ENCODE measurements at regions not wholly inside any gene's neighbourhood (a gene's known extent, or its start where the extent isn't known, plus 50 kb on each side); places are given as distances from the start of the nearest gene placed in this dataset.

- no peak for TF ChIP-seq MTA3 (IDR thresholded peaks at IDR 0.05; ENCODE audit: borderline replicate concordance, low read length)
- TF ChIP-seq MEF2B (IDR thresholded peaks at IDR 0.05; ENCODE audit: partially characterized antibody, poor library complexity, severe bottlenecking): peak; percentile 44
- TF ChIP-seq ZBED1 (IDR thresholded peaks at IDR 0.05; ENCODE audit: borderline replicate concordance): no peak
- TF ChIP-seq ZNF592 (IDR thresholded peaks at IDR 0.05): no peak
- no peak for TF ChIP-seq BMI1 (IDR thresholded peaks at IDR 0.05; ENCODE audit: borderline replicate concordance)
- no peak for TF ChIP-seq HSF1 (IDR thresholded peaks at IDR 0.05; ENCODE audit: low read depth, low read length)
- TF ChIP-seq JUNB (IDR thresholded peaks at IDR 0.05): no peak
- no peak for TF ChIP-seq GABPA (IDR thresholded peaks at IDR 0.05; ENCODE audit: low read depth)
- TF ChIP-seq NR2F1 (conservative IDR thresholded peaks at IDR 0.05): no peak
- no peak for TF ChIP-seq IRF3 (IDR thresholded peaks at IDR 0.05)
- TF ChIP-seq POU2F2 (IDR thresholded peaks at IDR 0.05; ENCODE audit: borderline replicate concordance, low read depth, low read length): no peak
- no peak for TF ChIP-seq ZSCAN29 (IDR thresholded peaks at IDR 0.05)
- no peak for TF ChIP-seq NFIC (IDR thresholded peaks at IDR 0.05; ENCODE audit: low read depth, low read length)
- TF ChIP-seq PKNOX1 (IDR thresholded peaks at IDR 0.05): peak; percentile 78
- TF ChIP-seq POLR2AphosphoS2 (IDR thresholded peaks at IDR 0.05; ENCODE audit: low read depth, low read length): no peak
- TF ChIP-seq CREM (IDR thresholded peaks at IDR 0.05; ENCODE audit: low read depth): no peak
- no peak for TF ChIP-seq HDAC2 (IDR thresholded peaks at IDR 0.05)
- TF ChIP-seq RUNX3 (IDR thresholded peaks at IDR 0.05; ENCODE audit: low read length): peak; percentile 5; the same call in 1 of the 2 replicates
- no peak for TF ChIP-seq IRF4 (IDR thresholded peaks at IDR 0.05; ENCODE audit: low read depth, low read length)
- no peak for TF ChIP-seq REST (IDR thresholded peaks at IDR 0.05; ENCODE audit: low read depth, low read length)
- TF ChIP-seq CHD2 (IDR thresholded peaks at IDR 0.05; ENCODE audit: borderline replicate concordance, low read depth, low read length): no peak
Measured at GRCh38 chr13:80444240-80445015, 103.5 kb upstream of the SPRY2 start (continued).

All from GM12878 (cell line).